Ovary (tissue), 3 donors: ENCODE measurements at regions not wholly inside any gene's neighbourhood (a gene's known extent, or its start where the extent isn't known, plus 50 kb on each side); places are given as distances from the start of the nearest gene placed in this dataset.

Source experiments
- POLR2A ChIP-seq: fragments of 450-650 bp; IDR thresholded peaks from one replicate; pipeline ENCODE4 v1.6.1; 2017; ENCODE audit warnings: antibody characterized with exemption, mild to moderate bottlenecking, moderate library complexity
- TF ChIP-seq, protein P1 (sequence below), 3 donors: fragments of 450-650 bp in 2 of 3; fragments of 200-600 bp in 1 of 3; IDR thresholded peaks; one replicate each; pipeline versions ENCODE4 v1.5.1 to v1.8.0; 2016 to 2022; ENCODE audit warnings: antibody characterized with exemption in 3 of 3, mild to moderate bottlenecking in 1 of 3
- donor health status: DM: no; HTN: no; CAD: no.

DNA sequence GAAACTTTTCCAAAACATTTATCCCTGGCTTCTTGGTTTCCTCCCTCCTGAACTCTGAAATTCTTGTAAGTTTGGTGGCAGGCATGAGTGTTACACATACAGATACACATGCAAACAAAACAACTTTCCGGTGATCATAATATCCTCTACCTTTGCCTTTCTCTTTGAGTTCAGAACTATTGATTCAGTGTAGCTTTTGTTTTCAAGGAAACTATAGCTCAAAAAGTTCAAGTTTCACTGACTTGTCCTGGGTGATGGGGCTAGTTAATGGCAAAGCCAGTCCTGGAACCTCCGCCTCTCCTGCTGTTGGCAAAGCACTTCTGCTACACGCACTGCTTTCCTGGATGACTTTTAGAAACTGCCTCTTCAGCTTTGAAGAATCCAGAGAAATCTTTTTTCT, 177.3 kb upstream of the FAT1 start:
- TF ChIP-seq, protein P1, sequence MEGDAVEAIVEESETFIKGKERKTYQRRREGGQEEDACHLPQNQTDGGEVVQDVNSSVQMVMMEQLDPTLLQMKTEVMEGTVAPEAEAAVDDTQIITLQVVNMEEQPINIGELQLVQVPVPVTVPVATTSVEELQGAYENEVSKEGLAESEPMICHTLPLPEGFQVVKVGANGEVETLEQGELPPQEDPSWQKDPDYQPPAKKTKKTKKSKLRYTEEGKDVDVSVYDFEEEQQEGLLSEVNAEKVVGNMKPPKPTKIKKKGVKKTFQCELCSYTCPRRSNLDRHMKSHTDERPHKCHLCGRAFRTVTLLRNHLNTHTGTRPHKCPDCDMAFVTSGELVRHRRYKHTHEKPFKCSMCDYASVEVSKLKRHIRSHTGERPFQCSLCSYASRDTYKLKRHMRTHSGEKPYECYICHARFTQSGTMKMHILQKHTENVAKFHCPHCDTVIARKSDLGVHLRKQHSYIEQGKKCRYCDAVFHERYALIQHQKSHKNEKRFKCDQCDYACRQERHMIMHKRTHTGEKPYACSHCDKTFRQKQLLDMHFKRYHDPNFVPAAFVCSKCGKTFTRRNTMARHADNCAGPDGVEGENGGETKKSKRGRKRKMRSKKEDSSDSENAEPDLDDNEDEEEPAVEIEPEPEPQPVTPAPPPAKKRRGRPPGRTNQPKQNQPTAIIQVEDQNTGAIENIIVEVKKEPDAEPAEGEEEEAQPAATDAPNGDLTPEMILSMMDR (IDR thresholded peaks at IDR 0.05): no peak
- no peak for TF ChIP-seq POLR2A
